Lung (tissue), 11 donors: ENCODE measurements at regions not wholly inside any gene's neighbourhood (a gene's known extent, or its start where the extent isn't known, plus 50 kb on each side); places are given as distances from the start of the nearest gene placed in this dataset.

Experiments used
- ATAC-seq: fragments of 200-7000 bp; cut with Tn5 transposase; one replicate; pipeline ENCODE4 v1.9.1; 2020; ENCODE audit warnings: moderate number of reproducible peaks; ENCODE audit not compliant: insufficient read depth, low FRiP score
- DNase-seq, 3 donors: peaks; one replicate each; pipeline ENCODE4 v3.0.0-alpha.2; 2013 to 2017
- H3K27ac ChIP-seq, 2 donors: one replicate each; pipeline ENCODE4 v1.5.1; 2013; ENCODE audit warnings: mild to moderate bottlenecking in 2 of 2, moderate library complexity in 2 of 2, control low read depth in 1 of 2, inconsistent platforms in 1 of 2, low read depth in 1 of 2, low read length in 1 of 2
- H3K27me3 ChIP-seq, 3 donors: one replicate each; pipeline ENCODE4 v1.5.1; 2013; ENCODE audit warnings: low read length in 2 of 3; ENCODE audit not compliant: control insufficient read depth in 3 of 3, insufficient read depth in 3 of 3
- H3K36me3 ChIP-seq, 4 donors: one replicate each; pipeline ENCODE4 v1.5.1; 2013; ENCODE audit warnings: low read length in 4 of 4, mild to moderate bottlenecking in 1 of 4, moderate library complexity in 1 of 4; ENCODE audit not compliant: control insufficient read depth in 4 of 4, insufficient read depth in 4 of 4
- H3K4me1 ChIP-seq, 5 donors: one replicate each; pipeline ENCODE4 v1.5.1; 2013; ENCODE audit warnings: low read length in 5 of 5, mild to moderate bottlenecking in 2 of 5, moderate library complexity in 1 of 5; ENCODE audit not compliant: control insufficient read depth in 5 of 5, insufficient read depth in 5 of 5
- H3K4me3 ChIP-seq: one replicate; pipeline ENCODE4 v1.5.1; 2013; ENCODE audit warnings: mild to moderate bottlenecking, control low read depth, moderate library complexity
- H3K9ac ChIP-seq, 2 donors: one replicate each; pipeline ENCODE4 v1.5.1; 2013; ENCODE audit warnings: low read length in 2 of 2, control low read depth in 1 of 2; ENCODE audit not compliant: insufficient read depth in 1 of 2
- H3K9me3 ChIP-seq, 4 donors: one replicate each; pipeline ENCODE4 v1.5.1; 2013; ENCODE audit warnings: low read length in 3 of 4, mild to moderate bottlenecking in 1 of 4, moderate library complexity in 1 of 4; ENCODE audit not compliant: control insufficient read depth in 4 of 4, insufficient read depth in 3 of 4
- CTCF ChIP-seq: IDR thresholded peaks from 2 replicates; pipeline ENCODE4 v1.5.1; 2012; ENCODE audit warnings: mild to moderate bottlenecking; ENCODE audit errors: control extremely low read depth, extremely low read depth
- WGBS, 2 donors: extraction: QIAGEN DNeasy Blood & Tissue Kit; methylation state at CpG; one replicate each; pipeline ENCODE4 v1.1.7; 2013; 5-methylcytosine and 5-hydroxymethylcytosine counted together
- donor health status: control.
- donor health status: control.
- donor health status: Bipolar disorder and iron deficiency.
- donor health status: healthy.
- donor health status: DM: yes; HTN: yes; CAD: no.

DNA sequence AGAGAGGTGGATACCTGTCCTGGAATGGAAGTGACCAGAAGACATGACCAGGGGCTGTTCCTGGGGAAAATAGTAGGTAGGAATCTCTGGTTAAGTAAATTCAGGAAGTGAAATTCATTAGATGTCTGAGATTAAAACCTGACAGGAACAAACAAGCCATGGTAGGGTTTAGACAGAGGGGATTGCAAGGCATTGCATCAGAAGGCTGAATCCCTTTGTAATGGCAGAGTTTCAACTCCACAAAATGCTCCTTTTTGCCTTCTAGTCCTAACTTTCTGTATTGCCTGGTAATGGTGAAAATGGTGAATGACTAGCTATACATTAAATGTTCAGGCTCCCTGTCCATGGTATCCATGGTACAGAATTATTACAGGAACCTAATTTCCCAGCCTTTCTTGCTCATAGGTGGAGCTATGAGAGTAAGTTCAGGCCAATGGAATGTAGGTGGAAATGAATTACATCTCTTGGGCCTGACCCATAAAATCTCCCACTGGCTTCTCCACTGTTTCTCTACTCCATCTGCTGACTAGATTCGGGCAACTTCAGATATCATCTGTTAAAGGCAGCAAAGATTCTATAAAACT, 113.4 kb upstream of the CNTLN start:
- Histone ChIP-seq H3K9me3 (peaks cover 0 to 4% (median under 1%) of the 10 kb centered on the region in 4 donors), H3K4me3 (no peak overlapping the region), H3K36me3 (no peaks in the 10 kb centered on the region), H3K9ac (no peak overlapping the region), H3K27ac (no peak overlapping the region), H3K27me3 (no peaks in the 10 kb centered on the region), H3K4me1 (no peaks in the 10 kb centered on the region)
- no peak for DNase-seq
- 80 to 83% methylated on average over 1 of the region's 1 CpG for WGBS, 2 donors
- no peak for TF ChIP-seq CTCF
- ATAC-seq: no peak

GRCh38 chr9:17019398-17019797, 115.4 kb upstream of the CNTLN start:
- Histone ChIP-seq H3K4me1 (no peaks in the 10 kb centered on the region), H3K4me3 (no peak overlapping the region), H3K27me3 (no peaks in the 10 kb centered on the region), H3K27ac (no peak overlapping the region), H3K36me3 (no peaks in the 10 kb centered on the region), H3K9me3 (peaks cover 0 to 2% (median 0%) of the 10 kb centered on the region in 4 donors), H3K9ac (no peak overlapping the region)
- no peak for TF ChIP-seq CTCF
- ATAC-seq: no peak
- no peak for DNase-seq

DNA sequence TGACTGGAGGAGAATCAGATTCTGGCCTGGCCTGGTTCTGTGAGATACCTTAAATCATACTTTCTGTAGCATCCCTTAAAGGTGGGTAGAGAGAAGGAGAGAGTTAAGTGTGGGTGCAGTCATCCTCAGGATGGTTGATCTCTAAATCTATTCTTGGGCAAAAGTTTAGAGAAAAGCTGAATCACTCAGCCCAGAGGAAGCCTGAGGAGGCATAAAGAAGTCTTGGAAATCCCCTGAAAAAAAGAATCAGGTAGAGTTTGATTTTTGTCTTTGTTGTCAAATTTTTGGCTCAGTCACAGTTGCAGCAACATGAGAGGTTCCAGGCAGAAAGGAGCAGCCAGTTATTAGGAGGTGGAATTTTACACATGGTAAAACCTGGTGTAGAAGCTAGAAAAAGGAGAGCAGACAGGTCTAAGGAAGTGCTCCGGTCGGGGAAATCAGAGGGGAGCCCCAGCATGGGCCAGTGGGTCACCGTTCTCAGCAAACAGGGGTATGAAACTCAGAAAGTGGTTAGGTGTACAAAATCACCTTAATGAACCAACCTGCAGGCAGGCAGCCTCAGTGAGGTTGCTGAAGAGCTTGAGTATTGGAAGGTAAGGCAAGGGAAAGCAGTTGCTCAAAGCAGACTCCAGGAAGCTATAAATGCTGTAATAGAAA, 116.2 kb upstream of the CNTLN start:
- no peak for DNase-seq
- 86 to 91% methylated on average over 3 of the region's 3 CpGs for WGBS, 2 donors

More for the DNA sequence above, 116.2 kb upstream of the CNTLN start:
- Histone ChIP-seq H3K9ac (no peak overlapping the region), H3K4me3 (no peak overlapping the region), H3K27ac (no peak overlapping the region), H3K36me3 (no peaks in the 10 kb centered on the region), H3K9me3 (peaks cover 0 to 4% (median 0%) of the 10 kb centered on the region in 4 donors), H3K27me3 (no peaks in the 10 kb centered on the region), H3K4me1 (no peaks in the 10 kb centered on the region)
- no peak for TF ChIP-seq CTCF
- no peak for ATAC-seq
